Activated CD4-positive, alpha-beta T cell treated with anti-CD3 and anti-CD28 coated beads, Interleukin-10, Interleukin-2, amounts not matched to agents 100 ng/mL and 50 ng/mL, durations not matched to agents 16 hours and 8 hours (primary cell): ENCODE measurements at regions not wholly inside any gene's neighbourhood (a gene's known extent, or its start where the extent isn't known, plus 50 kb on each side); places are given as distances from the start of the nearest gene placed in this dataset.
"Not testable (repeated sequence)": the region's sequence is repeated elsewhere in the genome, so short reads cannot be mapped to it uniquely, and the experiment has no call there.

Source experiments
- DNase-seq: peaks from one replicate; pipeline ENCODE4 v3.0.0-alpha.2; 2020

- DNase-seq = no peak
These were observed 550.4 kb downstream of the JRKL start for GRCh38 chr11:96940227-96940626.

- no peak for DNase-seq
These were observed 553.0 kb downstream of the JRKL start for GRCh38 chr11:96942855-96943254.

- DNase-seq = no peak
These were observed 554.2 kb downstream of the JRKL start for GRCh38 chr11:96943970-96944369.

GRCh38 chr11:96948066-96948465 lies 558.3 kb downstream of the JRKL start:
- DNase-seq = no peak

GRCh38 chr11:96949464-96949863 lies 559.7 kb downstream of the JRKL start:
- DNase-seq = no peak

GRCh38 chr11:96954587-96955242 lies 564.9 kb downstream of the JRKL start:
- DNase-seq = no peak

GRCh38 chr11:96960476-96960875 lies 570.7 kb downstream of the JRKL start:
- no peak for DNase-seq

- no peak for DNase-seq
These were observed 571.1 kb downstream of the JRKL start for GRCh38 chr11:96960926-96961325.

- no peak for DNase-seq
These were observed 572.1 kb downstream of the JRKL start for GRCh38 chr11:96961931-96962330.

- DNase-seq = no peak
These were observed 573.6 kb downstream of the JRKL start for GRCh38 chr11:96963375-96963774.

- DNase-seq = no peak
These were observed 574.8 kb downstream of the JRKL start for GRCh38 chr11:96964661-96965060.

- DNase-seq = no peak
These were observed 577.8 kb downstream of the JRKL start for GRCh38 chr11:96967616-96968015.

- DNase-seq = no peak
These were observed 579.4 kb downstream of the JRKL start for GRCh38 chr11:96969251-96969650.

GRCh38 chr11:96978751-96979150 lies 588.9 kb downstream of the JRKL start:
- no peak for DNase-seq

GRCh38 chr11:96986516-96986915 lies 596.7 kb downstream of the JRKL start:
- DNase-seq = no peak

- DNase-seq = no peak
These were observed 601.1 kb downstream of the JRKL start for GRCh38 chr11:96990914-96991313.

- DNase-seq = no peak
These were observed 610.7 kb downstream of the JRKL start for GRCh38 chr11:97000481-97000880.

- no peak for DNase-seq
These were observed 617.5 kb downstream of the JRKL start for GRCh38 chr11:97007283-97007682.

- DNase-seq = no peak
These were observed 619.8 kb downstream of the JRKL start for GRCh38 chr11:97009613-97010012.

GRCh38 chr11:97010997-97011396 lies 621.2 kb downstream of the JRKL start:
- DNase-seq = not testable (repeated sequence)

GRCh38 chr11:97015327-97015726 lies 625.5 kb downstream of the JRKL start:
- no peak for DNase-seq

GRCh38 chr11:97019305-97019704 lies 629.5 kb downstream of the JRKL start:
- no peak for DNase-seq

- no peak for DNase-seq
These were observed 629.9 kb downstream of the JRKL start for GRCh38 chr11:97019754-97020153.

GRCh38 chr11:97022955-97023354 lies 633.1 kb downstream of the JRKL start:
- DNase-seq = no peak

GRCh38 chr11:97028836-97029406 lies 639.1 kb downstream of the JRKL start:
- DNase-seq = no peak
